ENCODE measurements at regions not wholly inside any gene's neighbourhood (a gene's known extent, or its start where the extent isn't known, plus 50 kb on each side); places are given as distances from the start of the nearest gene placed in this dataset.

DNA sequence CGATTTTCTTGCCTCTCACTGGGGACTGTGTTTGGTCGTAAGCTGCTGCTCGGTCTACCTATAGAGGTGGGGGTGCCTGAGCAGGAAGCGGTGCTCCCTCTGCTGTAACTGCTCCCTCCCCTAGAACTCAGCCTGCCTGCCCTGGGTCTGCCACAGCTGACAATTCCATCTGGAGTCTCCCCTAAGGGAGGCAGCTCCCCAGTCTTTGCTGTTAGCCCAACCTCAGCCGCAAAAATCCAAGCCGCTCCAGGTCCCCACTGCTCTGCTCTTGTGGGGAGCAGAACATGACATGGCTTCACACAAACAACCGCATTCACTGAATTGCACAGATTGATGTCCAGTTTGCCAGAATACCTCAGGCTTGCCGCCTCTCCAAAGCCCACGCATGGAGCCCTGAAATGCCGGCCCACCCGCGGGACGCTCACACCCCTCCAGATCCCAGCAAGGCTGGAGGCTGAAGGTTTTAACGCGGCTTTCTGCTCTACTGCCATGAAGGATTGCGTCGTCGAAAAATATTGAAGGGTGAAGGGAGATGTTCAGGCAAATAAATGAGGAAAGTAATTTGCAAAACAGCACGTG, 221.5 kb upstream of the FOXF1 start:
- no peak for DNase-seq

GRCh38 chr16:86289304-86289703, 221.0 kb upstream of the FOXF1 start:
- no peak for DNase-seq

GRCh38 chr16:86289907-86290306, 220.4 kb upstream of the FOXF1 start:
- no peak for DNase-seq

DNA sequence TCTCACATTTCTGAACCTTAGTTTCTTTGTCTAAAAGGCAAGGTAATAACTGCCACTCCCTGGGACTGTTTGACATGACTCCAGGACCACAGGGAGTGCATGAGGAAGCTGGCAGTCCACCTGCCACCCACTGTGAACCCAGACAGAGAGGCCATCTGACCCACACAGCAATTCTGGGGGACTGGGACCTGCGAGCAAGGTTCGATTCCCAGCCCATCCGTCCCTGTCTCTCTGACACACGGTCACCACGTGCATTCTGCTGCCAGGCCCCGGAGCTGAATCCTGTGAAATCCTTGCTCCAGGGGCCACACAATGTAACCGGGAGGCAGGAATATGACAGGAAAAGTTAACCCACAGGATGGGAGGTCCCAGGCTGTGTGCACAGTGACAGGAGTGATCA, 218.8 kb upstream of the FOXF1 start:
- no peak for DNase-seq

GRCh38 chr16:86292171-86292775, 218.1 kb upstream of the FOXF1 start:
- no peak for DNase-seq

DNA sequence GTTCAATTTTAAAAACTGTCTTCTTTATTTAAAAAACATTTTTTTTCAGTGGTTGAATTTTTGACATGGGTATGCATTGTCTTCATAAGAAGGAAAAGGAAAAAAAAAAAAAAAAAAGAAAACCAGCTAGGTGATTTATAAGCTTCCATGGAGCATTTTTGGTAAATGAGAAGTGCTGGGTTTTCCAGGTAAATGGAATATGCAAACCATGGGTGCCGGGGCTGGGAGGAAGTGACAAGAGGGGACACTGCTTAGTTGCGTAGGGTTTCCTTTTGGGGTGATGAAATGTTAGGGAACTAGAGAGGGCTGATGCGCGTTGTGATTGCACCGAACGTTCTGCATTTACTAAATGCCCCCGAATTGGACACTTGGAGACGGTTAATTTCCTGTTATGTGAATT, 217.4 kb upstream of the FOXF1 start:
- no peak for DNase-seq

- DNase-seq, result no peak
Observed at GRCh38 chr16:86293906-86294305, 216.4 kb upstream of the FOXF1 start.

- no peak for DNase-seq
Observed at GRCh38 chr16:86294535-86295196, 215.7 kb upstream of the FOXF1 start.

- DNase-seq, result no peak
Observed at GRCh38 chr16:86296256-86296655, 214.1 kb upstream of the FOXF1 start.

GRCh38 chr16:86297391-86297790, 212.9 kb upstream of the FOXF1 start:
- DNase-seq, result no peak

- DNase-seq, result no peak
Observed at GRCh38 chr16:86297866-86298757, 212.2 kb upstream of the FOXF1 start.

GRCh38 chr16:86298758-86299134, 211.6 kb upstream of the FOXF1 start:
- no peak for DNase-seq

DNA sequence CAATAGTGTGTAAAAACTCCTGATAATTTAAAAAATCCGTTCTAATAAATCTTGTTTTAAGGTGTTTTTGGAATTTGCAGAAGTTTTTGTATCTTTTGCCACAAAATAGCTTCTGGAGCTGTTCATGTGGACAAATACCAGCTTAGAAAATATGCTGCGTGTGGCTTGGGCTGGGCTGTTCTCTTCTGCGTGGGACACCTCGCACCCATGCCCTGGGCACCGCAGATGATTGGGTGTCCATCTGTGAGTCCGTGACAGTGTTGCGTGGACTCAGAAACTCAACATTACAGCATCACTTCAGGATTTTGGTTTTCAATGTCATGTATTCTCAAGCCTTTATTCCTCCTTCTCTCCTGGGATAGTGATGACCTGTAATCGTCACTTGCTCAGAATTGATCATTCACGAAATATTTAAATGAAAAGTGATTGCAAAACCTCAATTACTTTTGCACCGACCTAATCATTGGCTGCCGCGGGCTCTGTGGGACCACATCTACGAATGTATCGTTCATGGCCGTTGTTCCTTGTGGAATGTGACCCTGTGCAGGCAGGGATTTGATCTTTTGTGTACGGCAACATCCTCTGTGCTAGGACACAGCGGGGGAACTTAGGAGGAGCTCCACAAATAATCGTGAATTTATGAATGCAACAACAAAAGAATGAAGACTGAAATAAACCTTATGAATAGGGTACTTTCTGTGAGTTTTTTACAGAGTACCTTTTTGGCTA, 210.3 kb upstream of the FOXF1 start:
- DNase-seq, result no peak

GRCh38 chr16:86300746-86301481, 209.4 kb upstream of the FOXF1 start:
- DNase-seq, result no peak

DNA sequence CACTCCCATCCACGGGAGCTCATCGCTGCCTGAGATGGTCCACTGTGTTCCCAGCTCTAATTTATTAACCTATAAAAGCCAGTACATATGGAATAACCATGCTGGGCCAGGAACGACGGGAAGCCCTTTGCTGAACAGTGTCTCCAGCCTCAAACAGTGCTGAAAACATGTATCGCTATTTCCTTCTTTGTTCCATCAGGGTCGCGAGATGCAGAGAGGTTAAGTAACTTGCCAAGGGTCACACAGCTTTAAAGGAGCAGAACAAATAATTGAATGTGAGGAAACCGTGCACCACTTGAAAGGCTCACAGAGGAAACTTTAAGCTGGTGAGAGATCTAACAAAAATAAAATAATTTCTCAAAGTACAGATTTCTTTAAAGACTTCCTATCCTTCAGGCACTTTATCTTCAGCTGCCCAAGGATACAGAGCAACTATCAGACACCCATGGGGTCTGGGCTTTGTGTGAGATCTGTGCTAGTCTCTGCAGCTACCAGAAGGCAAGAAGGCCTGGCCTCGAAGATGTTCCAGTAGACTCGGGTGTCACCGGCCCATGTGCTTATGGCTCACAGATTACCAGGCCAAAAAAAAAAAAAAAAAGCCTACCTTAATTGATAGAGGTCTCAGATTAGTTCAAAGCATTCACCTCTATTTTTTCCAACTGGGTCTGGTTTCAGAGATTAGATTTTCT, 207.8 kb upstream of the FOXF1 start:
- DNase-seq, result no peak

- no peak for DNase-seq
Observed at GRCh38 chr16:86303787-86304678, 206.3 kb upstream of the FOXF1 start.

GRCh38 chr16:86304868-86305267, 205.5 kb upstream of the FOXF1 start:
- DNase-seq, result no peak

DNA sequence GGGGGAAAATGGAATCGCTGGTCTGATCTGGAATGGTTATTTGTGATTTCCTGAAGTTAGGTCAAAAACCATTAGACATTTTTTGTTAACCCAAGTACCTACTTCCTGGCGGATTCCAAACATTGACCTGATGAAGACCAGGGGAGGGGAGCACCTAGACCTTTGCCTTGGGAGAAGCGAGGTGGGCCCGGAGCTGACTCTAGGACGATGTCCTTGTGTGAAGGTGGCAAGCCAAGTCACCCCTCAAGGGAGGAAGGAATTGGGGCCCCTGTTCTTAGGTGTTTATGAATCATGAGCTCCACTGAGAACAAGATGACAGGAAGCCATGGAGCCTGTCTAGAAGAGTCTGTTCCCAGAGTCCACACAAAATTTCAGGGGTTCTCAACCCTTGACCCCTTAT, 204.9 kb upstream of the FOXF1 start:
- DNase-seq, result no peak

DNA sequence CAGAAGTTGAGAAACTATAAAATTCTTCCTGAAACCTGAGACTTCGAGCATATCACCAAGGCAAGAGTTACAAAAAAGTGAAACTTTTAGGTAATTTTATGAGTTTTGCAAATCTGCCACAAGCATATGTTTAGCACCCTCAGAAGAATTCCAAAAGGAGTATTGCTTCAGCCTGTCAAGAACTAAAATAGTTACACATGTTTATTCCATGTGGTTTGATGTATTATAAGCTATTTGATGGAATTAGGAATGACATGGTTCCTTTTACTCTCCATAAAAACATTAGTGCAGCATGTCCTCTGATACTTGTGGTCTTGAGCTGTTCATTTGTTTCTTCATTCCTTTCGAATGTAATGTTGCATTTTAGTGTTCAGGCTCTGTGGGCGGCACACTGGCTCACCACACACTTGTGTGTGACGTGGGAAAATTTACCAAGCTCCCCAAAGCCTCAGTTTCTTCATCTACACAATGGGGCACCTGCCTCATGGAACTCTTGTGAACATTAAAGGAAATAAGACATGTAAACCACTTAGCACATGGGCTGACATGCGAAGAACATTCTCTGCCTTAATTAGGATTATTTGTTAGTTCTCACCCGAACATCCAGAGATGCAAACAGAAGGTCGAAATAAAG, 204.2 kb upstream of the FOXF1 start:
- DNase-seq, result no peak
